Endothelial cell (in vitro differentiated cells): ENCODE measurements at regions not wholly inside any gene's neighbourhood (a gene's known extent, or its start where the extent isn't known, plus 50 kb on each side); places are given as distances from the start of the nearest gene placed in this dataset.

Source experiments
- DNase-seq: peaks from one replicate; pipeline ENCODE4 v3.0.0; 2021; ENCODE audit warnings: low spot score
- H3K27ac Mint-ChIP-seq: one replicate; pipeline ENCODE4 v1.8.0; 2021; ENCODE audit warnings: mixed read lengths, inconsistent platforms; ENCODE audit not compliant: unreplicated experiment
- H3K27me3 Mint-ChIP-seq: one replicate; pipeline ENCODE4 v1.8.0; 2021; ENCODE audit warnings: mild to moderate bottlenecking, moderate library complexity, mixed read lengths, inconsistent platforms; ENCODE audit not compliant: unreplicated experiment
- H3K36me3 Mint-ChIP-seq: one replicate; pipeline ENCODE4 v1.8.0; 2021; ENCODE audit warnings: mild to moderate bottlenecking, low read depth, mixed read lengths, inconsistent platforms; ENCODE audit not compliant: unreplicated experiment
- H3K4me1 Mint-ChIP-seq: one replicate; pipeline ENCODE4 v1.8.0; 2021; ENCODE audit warnings: mild to moderate bottlenecking, mixed read lengths, inconsistent platforms; ENCODE audit not compliant: unreplicated experiment
- H3K4me3 Mint-ChIP-seq: one replicate; pipeline ENCODE4 v1.8.0; 2021; ENCODE audit warnings: mild to moderate bottlenecking, mixed read lengths, inconsistent platforms; ENCODE audit not compliant: unreplicated experiment
- H3K9me3 Mint-ChIP-seq: one replicate; pipeline ENCODE4 v1.8.0; 2021; ENCODE audit warnings: mixed read lengths, inconsistent platforms; ENCODE audit not compliant: unreplicated experiment
- TF ChIP-seq, protein P1 (sequence below): fragments of 200-600 bp; sonication (generic); IDR thresholded peaks from one replicate; pipeline ENCODE4 v1.5.0; 2021; ENCODE audit warnings: antibody characterized with exemption; ENCODE audit not compliant: unreplicated experiment

DNA sequence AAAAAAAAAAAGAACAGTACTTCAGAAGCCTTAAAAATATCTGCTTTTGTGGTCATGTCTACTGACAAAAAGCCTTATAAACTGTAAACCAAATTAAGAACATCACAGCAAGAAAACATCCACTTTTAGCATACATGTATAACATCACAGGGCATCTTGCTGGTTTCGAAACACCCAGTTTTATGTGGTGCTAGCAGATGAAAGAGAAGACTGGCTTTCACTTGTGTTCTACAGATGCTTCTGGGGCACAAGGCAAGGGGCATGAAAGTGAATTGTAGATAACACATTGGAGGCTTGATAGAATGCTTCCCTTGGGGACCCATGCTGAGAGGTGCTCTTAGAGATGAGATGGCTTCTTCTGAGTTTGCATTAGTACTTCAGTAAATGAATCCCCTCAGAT is 543.7 kb upstream of the PKN2 start:
- DNase-seq: no peak
- H3K27ac Mint-ChIP-seq: no peak overlapping the region
- no peaks in the 10 kb centered on the region for H3K27me3 Mint-ChIP-seq
- no peaks in the 10 kb centered on the region for H3K4me1 Mint-ChIP-seq
- no peak overlapping the region for H3K4me3 Mint-ChIP-seq
- H3K9me3 Mint-ChIP-seq: no peaks in the 10 kb centered on the region
- no peaks in the 10 kb centered on the region for H3K36me3 Mint-ChIP-seq
- TF ChIP-seq, protein P1, sequence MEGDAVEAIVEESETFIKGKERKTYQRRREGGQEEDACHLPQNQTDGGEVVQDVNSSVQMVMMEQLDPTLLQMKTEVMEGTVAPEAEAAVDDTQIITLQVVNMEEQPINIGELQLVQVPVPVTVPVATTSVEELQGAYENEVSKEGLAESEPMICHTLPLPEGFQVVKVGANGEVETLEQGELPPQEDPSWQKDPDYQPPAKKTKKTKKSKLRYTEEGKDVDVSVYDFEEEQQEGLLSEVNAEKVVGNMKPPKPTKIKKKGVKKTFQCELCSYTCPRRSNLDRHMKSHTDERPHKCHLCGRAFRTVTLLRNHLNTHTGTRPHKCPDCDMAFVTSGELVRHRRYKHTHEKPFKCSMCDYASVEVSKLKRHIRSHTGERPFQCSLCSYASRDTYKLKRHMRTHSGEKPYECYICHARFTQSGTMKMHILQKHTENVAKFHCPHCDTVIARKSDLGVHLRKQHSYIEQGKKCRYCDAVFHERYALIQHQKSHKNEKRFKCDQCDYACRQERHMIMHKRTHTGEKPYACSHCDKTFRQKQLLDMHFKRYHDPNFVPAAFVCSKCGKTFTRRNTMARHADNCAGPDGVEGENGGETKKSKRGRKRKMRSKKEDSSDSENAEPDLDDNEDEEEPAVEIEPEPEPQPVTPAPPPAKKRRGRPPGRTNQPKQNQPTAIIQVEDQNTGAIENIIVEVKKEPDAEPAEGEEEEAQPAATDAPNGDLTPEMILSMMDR: no peak

GRCh38 chr1:88141499-88142074 is 542.5 kb upstream of the PKN2 start:
- no peak for DNase-seq
- no peak overlapping the region for H3K27ac Mint-ChIP-seq
- TF ChIP-seq, protein P1: no peak
- no peaks in the 10 kb centered on the region for H3K36me3 Mint-ChIP-seq
- no peaks in the 10 kb centered on the region for H3K9me3 Mint-ChIP-seq
- H3K4me1 Mint-ChIP-seq: no peaks in the 10 kb centered on the region
- no peak overlapping the region for H3K4me3 Mint-ChIP-seq
- H3K27me3 Mint-ChIP-seq: no peaks in the 10 kb centered on the region

- Mint-ChIP-seq H3K9me3 (no peaks in the 10 kb centered on the region), H3K36me3 (no peaks in the 10 kb centered on the region), H3K27ac (no peak overlapping the region), H3K27me3 (no peaks in the 10 kb centered on the region), H3K4me3 (no peak overlapping the region), H3K4me1 (no peaks in the 10 kb centered on the region)
- DNase-seq: no peak
- TF ChIP-seq, protein P1: no peak
Measured at GRCh38 chr1:88145752-88146151, 538.3 kb upstream of the PKN2 start.

DNA sequence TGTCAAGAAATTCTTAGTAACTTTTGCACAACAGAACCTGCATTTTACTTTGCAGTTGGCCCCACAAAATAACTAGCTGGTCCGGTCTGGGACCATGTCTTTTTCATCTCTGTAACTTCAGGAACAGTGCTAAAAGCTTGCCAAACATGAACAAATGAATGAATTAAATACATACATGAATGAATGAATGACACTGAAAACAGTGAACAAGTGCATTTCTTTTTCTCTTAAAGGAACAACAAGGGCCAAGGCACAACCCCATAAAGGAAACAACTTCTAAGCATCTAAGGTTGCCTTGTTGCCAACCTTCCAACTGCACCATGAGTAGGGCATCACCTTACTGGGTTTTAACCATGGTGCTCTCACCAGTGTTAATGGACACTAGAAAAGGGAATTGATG is 534.4 kb upstream of the PKN2 start:
- Mint-ChIP-seq H3K27me3 (no peaks in the 10 kb centered on the region), H3K4me3 (no peak overlapping the region), H3K27ac (no peak overlapping the region), H3K4me1 (no peaks in the 10 kb centered on the region), H3K36me3 (no peaks in the 10 kb centered on the region), H3K9me3 (no peaks in the 10 kb centered on the region)
- no peak for DNase-seq
- TF ChIP-seq, protein P1: no peak

GRCh38 chr1:88150330-88150729 is 533.7 kb upstream of the PKN2 start:
- Mint-ChIP-seq H3K9me3 (no peaks in the 10 kb centered on the region), H3K4me1 (no peaks in the 10 kb centered on the region), H3K27ac (no peak overlapping the region), H3K4me3 (no peak overlapping the region), H3K27me3 (no peaks in the 10 kb centered on the region), H3K36me3 (no peaks in the 10 kb centered on the region)
- no peak for DNase-seq
- TF ChIP-seq, protein P1: no peak
